ENCODE measurements at regions not wholly inside any gene's neighbourhood (a gene's known extent, or its start where the extent isn't known, plus 50 kb on each side); places are given as distances from the start of the nearest gene placed in this dataset.

DNA sequence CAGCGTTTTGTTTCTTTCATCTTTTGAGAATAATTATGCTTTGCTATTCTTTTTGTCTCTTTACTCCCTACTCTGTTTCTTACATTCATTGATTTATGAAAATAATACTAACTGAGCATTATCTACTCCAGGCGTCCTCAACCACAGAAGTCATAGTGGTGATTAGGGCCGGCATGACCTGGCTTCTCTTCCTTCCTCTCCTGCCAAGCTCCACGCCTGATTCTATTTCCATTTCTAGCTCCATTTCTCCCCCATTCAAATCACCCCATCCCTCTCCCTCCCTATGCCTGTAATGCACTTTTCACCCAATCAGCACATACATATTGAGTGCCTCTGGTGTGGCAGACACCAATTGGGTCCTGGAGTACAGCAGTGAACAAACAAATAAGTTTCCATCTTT is 183.2 kb upstream of the GPR12 start:
- in situ Hi-C loops (cut with HindIII; ENCODE audit: low sequenced_read_pairs): loop anchor here (10.0 kb wide), 1 partner anchor 411 kb away; no protein-coding TSS in a partner anchor

DNA sequence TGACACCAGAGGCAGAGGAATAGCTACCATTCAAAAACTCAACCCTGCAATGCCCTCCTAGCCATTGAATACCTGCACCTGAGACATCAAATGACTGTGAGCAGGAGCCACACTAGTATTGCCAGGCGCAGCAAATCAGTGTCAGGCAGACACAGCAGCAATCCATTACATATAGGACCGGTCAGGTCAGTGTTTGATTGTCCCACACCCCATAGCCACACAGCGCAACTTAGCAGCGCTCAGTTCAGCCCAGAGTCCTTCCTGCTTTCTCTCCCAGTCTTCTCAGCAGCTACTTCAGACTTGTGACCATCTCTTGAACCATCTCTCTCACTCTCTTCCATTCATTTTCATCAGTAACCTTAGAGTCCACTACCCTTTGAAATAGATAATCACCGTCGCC is 181.6 kb upstream of the GPR12 start:
- in situ Hi-C loops (cut with HindIII; ENCODE audit: low sequenced_read_pairs): loop anchor here (10.0 kb wide), 1 partner anchor 413 kb away; no protein-coding TSS in a partner anchor

DNA sequence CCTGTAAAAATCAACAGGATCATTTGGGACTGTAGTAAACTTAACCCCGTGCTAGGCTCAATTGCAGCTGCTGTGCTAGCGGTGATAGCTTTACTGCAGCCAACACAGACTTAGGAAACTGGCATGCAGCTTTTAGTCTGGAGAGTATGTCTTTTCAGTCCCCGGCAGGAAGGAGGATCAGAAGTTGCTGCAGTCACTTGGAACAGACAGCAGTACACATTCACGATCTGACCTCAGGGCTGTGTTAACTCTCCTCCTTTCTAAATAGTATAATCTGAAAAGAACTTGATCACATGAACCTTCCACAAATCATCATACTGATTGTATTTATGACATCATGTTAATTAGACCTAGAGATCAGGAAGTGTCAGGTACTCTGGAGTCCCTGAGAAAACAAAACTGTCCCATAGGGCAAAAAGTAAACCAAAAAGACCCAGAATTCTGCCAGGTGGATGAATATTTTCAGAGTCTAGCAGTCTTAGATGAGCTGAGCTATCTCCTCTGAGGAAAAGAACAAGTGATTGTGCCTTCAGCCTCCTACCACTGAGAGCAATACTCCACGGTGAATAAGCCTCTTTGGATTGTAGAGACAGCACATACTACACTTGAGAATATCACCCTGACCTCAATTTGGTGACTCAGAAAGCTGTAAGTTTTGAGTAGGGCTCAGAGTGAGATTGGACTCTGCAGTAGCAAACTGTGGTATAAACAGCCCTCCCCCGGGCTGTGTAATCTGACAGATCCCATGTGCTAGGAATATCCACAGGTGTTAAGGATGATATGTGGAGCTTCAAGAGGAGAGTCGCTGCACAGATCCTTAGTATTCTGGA is 181.0 kb upstream of the GPR12 start:
- in situ Hi-C loops (cut with HindIII; ENCODE audit: low sequenced_read_pairs): loop anchor here (10.0 kb wide), 1 partner anchor 413 kb away; no protein-coding TSS in a partner anchor

DNA sequence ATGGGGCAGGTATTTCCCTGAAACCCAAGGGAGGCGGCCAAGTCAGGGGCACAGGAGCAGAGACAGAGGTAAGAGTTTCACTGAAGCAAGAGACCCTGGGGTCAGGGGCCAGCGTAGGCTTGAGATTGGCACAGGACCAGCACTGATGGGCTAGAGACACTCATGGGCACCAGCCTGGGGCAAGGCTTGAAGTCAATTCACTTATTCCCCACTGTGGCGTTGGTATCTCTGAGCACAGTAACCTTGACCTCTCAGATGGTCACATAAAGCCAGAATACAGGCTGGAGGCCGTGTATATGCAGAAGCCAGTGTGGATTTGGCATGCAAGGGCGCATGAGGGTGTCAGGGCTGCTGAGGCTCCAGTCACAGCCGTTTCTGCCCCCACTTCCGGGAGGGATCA is 173.5 kb upstream of the GPR12 start:
- in situ Hi-C loops (cut with HindIII; ENCODE audit: low sequenced_read_pairs): no loop called here

DNA sequence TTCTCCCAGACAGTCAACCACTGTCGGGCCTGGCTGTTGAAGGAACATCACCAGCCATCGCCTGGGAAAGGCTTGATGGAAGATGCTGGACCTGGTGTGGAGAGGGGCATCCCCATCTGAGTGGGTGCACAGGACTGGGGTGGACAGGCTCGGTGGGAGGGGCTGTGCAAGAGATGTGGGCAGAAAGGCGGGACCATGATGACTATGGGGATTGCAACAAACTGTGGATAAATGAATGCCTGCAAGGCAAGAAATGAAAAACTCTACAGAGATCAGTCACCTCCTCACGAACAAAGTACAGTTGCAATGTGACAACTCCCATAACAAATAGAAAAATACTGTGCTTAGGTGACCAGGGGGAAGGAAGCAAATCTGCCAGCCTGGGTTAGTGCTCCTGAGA is 171.9 kb upstream of the GPR12 start:
- in situ Hi-C loops (cut with HindIII; ENCODE audit: low sequenced_read_pairs): no loop called here

DNA sequence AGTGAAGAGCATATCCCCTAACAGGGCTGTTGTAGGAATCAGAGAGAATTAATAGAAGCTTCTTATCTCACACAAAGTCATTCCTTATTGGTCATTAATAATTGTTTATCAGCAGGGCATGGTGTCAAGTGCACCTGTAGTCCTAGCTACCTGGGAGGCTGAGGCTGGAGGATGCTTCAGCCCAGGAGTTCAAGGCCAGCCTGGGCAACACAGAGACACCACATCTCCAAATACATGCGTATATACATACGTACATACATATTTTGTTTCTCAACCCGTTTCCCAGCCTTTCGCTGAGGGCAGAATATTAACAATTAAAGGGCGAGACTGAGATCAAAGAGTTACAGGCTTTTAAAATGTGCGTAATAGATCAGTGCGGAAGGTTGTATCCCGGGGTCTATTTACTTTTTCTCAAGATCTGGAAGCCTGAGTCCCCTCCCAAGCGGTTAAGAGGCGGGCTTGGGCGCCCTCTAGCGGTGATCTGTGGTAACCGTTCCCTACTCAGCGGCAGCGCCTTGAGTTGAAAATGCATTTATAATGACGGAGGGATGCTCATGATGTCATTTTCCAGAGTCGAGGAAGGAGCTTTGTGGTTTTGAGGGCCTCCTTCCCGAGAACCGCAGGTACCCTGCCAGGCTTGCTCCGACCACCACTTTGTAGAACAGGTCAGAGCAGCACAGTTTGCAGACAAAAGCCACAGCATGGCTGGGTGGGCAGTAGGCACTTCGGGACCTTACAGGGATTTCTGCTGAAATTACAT is 169.6 kb upstream of the GPR12 start:
- in situ Hi-C loops (cut with HindIII; ENCODE audit: low sequenced_read_pairs): no loop called here

DNA sequence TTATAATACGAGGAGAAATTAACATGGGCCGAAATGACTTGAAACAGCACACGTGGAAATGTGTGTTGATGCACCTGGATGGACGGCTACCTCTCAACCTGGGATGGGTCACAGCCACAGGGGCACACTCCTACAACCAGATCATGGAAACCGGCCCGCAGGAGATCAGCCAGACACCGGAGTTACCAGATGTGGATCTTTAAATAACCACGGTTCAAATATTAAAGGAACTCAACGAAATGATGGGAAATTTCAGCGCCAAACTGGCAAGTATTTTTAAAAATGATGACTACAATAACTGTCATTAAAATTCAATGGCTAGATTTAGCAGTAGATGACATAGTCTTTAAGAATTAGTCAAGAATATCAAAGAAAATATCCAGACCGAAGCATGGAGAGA is 166.9 kb upstream of the GPR12 start:
- in situ Hi-C loops (cut with HindIII; ENCODE audit: low sequenced_read_pairs): no loop called here

DNA sequence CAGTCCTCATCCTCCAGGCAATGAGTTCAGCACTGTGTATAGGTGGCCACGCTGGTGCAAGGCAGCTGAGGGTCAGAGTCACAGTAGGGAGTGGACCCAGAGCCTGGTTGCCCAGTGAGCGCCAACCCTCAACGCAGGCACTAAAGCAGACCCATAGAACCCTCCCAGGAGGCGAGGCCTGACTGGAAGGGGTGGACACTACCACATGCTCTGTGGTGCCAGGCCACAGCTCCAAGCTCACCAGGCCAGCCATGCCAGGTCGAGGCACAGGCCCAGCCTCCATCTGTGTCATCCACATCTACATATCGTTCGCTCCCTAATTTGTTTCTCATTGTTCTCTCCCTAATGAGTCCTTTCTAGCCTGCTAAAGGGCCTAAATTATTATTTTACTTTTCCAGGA is 165.8 kb upstream of the GPR12 start:
- in situ Hi-C loops (cut with HindIII; ENCODE audit: low sequenced_read_pairs): no loop called here

DNA sequence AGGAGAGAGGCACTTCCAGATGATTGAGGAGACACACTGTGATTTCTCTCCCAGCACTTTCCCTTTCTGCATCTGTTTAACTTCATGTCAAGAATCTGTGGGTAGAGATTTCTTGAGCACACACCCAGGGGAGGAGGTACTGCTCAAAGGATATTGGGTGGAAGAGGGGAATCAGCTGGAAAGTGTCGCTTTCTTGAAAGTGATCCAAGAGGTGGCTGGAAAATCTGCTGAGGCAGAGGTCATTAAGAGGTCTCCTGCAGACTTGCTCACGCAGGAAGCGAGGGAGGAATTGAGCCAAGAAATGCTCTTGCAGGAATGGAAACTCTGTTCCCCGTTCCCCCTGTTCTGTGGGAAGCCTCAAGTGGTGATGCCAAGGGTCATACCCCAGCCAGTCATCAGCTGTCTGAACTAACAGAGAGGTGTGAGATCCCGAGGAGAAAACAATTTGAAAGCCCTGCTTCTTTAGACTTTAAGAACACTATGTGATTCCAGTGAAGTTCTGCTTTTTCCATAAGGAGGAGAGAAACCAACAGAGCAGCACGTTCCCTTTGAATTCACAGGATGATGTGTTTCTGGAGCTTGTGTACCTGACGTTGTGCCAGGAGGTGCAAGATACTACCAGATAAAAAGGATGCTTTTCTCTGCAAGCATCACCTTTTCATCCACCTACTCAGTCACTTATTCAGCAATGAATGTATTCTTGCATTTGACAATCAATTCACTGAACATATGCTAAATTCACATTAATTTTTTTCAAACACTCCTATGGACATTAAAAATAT is 163.4 kb upstream of the GPR12 start:
- in situ Hi-C loops (cut with HindIII; ENCODE audit: low sequenced_read_pairs): no loop called here

DNA sequence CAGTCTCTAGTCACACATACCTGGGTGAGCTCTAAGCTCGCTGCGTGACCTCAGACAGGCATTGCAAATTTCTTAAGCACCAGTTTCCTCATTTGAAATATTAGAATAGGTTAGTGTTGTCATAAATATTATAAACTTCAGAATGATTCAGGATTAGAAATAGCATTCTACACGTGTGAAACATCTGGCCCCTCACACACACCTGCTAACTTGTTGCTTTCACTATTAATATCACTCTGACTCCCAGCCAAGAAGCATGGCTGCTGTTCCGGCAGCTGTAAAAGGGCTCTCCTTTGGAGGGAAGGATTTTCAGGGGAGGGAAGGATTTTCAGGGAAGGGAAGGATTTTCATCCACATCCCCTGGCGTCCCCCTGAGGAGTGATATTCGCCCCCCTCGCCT is 161.3 kb upstream of the GPR12 start:
- in situ Hi-C loops (cut with HindIII; ENCODE audit: low sequenced_read_pairs): no loop called here

DNA sequence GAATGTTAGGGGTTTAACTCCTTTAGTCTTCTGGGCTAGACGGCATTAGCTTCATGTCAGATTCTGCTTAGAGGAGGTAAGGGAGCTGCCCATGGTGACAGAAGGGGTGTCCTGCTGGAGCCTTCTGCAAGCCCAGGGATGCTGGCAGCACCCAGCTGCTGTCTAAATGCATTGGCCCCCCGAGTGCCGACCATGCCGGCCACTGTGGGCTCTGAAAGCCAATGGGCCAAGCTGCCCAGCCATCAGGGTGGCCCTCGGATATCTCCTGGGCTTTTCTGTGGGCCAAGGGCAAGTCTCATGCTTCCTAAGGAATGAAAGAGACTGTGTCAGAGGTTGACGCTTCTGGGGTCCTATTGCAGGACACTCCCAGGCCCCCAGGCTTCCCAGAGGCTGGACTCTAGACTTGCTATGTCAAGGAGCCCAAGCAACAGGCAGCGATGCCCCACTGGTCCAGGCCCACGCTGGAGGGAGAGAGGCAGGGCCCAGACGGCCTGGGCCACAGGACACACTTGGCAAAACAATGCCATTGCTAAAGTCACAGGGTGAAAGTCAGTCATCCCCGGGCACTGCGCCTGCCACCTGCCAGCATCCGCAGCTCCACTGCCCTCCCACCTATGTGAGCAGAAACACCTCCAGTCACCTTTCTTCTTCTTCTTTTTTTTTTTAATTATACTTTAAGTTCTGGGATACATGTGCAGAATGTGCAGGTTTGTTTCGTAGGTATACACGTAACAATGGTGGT is 160.2 kb upstream of the GPR12 start:
- in situ Hi-C loops (cut with HindIII; ENCODE audit: low sequenced_read_pairs): no loop called here

DNA sequence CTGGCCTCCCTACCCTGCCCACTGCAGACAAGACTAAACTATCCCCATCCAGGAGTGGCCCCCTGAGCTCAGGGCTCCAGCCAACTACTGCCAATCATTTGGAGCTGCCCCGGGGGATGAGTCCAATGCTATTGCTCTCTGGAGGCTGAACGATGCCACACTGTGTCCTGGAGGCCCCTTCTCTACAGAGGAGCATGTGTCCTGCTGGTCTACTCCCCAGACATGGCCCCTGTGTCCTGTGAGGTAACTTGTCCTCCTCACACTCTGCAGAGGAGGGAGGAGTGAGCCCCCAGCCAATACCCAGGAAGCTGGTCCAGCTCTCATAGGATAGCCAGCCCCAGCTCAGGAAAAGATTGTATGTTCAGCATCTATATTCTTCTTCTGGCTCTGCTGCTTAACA is 159.1 kb upstream of the GPR12 start:
- in situ Hi-C loops (cut with HindIII; ENCODE audit: low sequenced_read_pairs): no loop called here

DNA sequence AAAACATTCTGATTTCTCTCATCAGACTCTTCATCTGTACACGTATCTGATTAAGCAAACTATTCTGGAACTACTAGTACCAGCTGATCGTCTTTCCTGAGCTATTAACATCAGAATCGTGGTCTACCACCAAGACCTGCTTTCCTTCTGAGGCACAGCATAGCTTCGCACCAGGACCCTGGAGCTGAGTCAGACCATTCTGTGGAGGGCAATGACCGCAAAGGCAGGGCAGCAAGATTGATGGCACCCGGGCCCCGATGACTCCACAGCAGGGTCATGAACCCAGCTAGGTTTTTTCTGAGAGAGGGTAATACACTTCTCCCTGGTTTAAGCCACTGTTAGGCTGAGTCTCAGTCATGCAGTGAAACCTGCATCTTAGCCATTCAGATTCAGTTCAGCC is 158.7 kb upstream of the GPR12 start:
- in situ Hi-C loops (cut with HindIII; ENCODE audit: low sequenced_read_pairs): no loop called here

DNA sequence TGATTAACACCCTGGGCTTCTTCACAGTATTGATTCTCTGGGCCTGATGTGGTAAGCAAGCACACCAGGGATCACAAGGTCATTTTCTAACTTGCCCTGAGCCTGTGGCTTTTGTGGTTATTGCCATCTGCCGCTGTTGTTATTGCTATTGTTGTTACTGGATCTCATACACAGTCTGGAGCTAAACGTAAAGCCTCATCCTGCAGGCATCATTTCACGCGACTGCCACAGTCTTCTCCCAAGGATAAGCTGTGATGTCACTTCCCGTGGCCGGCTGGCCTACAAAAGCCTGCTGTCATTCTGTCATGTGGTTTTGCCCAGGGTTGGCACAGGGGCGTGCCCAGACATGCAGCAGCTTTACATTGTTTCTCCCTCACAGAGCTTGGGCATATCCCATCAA is 154.0 kb upstream of the GPR12 start:
- in situ Hi-C loops (cut with HindIII; ENCODE audit: low sequenced_read_pairs): no loop called here

DNA sequence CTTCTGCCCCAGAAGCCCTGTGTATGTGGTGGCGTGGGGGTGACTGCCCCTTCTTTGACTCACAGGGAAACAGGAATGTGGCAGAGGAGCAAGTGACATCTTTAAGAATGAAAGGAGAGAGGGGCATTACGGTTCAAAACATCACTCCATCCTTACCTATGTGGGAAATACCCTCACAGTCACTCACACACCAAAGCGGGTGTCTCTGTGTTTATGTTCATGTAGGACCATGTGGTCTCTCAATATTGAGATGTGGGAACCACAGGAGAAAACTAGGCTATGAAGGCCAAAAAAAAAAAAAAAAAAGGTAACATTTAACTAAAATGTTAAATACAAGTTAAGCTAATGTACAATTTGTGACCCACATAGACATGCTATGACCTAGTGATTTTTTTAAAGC is 153.6 kb upstream of the GPR12 start:
- in situ Hi-C loops (cut with HindIII; ENCODE audit: low sequenced_read_pairs): no loop called here

DNA sequence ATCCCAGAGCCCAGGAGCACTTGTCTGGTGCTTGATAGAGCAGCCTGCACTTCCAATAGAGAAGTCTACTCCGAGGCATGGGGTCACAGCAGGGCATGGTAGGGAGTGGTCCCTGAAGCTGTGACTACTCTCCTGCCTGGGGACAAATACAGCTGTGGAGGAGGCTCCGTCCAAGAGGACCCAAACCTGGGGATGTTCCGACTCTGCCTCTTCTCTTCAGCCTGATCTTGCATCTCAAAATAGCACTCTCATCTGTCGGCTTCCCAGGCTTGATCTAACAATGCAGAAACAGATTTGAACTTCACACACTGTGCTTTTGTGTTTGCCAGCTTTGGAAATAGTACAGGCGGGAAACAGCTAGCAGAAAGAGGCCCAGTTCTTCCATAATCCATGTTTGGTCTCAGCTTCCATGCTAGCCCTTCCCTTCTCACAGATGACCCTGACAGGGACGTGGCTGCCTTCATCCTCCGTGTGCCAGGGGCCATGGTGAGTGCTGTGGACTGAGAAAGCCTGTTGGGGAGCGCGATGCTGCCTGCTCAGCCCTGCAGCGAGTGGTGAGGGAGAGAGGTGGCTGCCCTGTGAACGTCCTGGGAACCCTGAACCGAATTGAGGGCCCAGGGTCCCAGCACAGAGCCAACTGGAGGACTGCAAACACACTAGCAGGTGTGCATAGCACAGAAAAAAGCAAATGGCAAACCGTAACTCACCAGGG is 150.3 kb upstream of the GPR12 start:
- in situ Hi-C loops (cut with HindIII; ENCODE audit: low sequenced_read_pairs): no loop called here

DNA sequence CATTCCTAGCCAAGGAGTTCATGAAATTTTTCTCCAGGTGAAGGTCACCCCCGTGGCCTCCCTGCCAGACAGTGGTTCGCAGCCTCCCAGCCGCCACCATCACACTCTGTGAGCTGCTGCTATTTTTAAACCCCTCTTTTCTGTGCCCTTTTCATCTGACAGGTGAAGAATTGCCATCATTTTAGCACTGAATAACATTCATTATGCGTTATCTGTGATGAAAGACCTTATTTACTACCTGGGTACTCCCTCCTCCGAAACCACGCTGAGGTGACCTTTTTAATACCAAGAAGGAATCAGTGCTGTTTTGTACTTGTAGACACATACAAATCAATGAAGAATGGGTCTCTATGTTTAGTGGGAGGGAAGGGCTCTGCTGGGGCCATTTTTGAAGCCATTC is 148.9 kb upstream of the GPR12 start:
- in situ Hi-C loops (cut with HindIII; ENCODE audit: low sequenced_read_pairs): no loop called here

DNA sequence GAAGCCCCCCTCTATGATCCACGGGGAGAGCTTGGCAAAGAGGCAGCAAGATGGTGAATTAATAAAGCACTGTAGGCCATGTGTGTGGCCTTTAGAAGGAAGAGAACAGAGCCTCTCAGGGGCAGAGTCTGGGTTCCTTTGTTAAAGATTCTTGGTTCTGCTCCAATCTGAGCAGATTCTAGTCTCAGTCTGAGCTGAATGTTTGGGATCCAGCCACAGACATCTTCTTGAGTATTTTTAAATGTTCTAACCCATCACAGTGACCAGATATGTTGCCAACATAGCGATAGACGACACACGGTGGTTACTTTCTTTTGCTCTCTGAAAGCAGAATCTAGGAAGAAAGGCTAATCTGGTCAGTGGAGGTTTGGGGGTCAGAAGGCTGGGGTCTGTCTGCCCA is 147.5 kb upstream of the GPR12 start:
- in situ Hi-C loops (cut with HindIII; ENCODE audit: low sequenced_read_pairs): no loop called here

DNA sequence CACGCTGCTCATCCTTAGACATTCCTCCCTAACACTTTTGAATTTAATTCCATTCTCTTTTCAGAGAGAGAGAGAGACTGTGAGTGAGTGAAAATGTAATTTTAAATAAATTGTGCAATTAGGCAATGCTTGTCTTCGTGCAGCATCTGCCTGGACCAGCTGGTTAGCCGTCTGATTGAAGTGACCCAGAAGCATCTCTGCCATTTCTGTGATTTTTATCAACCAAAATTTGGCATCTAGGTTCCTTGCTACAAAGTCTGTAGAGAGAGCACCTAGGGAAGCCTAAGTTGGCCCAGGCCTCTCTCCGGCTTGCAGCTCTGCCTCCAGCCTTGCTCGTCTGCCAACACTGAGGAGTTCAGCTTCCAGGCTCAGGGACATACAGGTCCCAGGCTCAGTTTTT is 138.6 kb upstream of the GPR12 start:
- in situ Hi-C loops (cut with HindIII; ENCODE audit: low sequenced_read_pairs): no loop called here
